ENCODE measurements at regions not wholly inside any gene's neighbourhood (a gene's known extent, or its start where the extent isn't known, plus 50 kb on each side); places are given as distances from the start of the nearest gene placed in this dataset.

DNA sequence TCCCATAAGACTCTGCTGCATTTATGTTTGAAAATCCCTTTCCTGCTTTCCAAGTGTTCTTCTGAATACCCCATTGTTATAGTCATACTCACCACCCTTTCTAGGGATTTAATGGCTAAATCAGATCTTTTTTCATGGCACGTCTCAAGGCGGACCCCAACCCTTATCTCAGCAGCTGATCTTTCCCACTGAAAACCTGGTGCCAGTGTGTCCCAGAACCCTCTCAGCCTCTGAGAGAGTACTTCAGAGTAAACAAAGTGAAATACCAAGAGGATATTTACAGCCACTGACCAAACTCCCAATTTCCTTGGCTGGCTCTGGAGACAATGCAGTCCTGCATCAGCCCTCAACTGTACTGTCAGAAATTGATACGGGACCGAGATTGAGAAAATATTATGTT, 101.7 kb downstream of the TMEM100 start:
- H3K4me2 ChIP-seq: no peak overlapping the region
- no peaks in the 10 kb centered on the region for H4K20me1 ChIP-seq (ENCODE audit: insufficient read depth)
- intact Hi-C loops (cut with micrococcal nuclease; ENCODE audit: unreplicated experiment): no loop called here
- no peak overlapping the region for H2AFZ ChIP-seq
- BruUV-seq (replicated peaks): no TSS peak
- H3K4me1 ChIP-seq (replicated peaks; ENCODE audit: insufficient read depth): no peaks in the 10 kb centered on the region
- CTCF ChIA-PET: no interaction called here
- H3K36me3 ChIP-seq (ENCODE audit: low read depth): no peaks in the 10 kb centered on the region
- H3K9me3 ChIP-seq (ENCODE audit: insufficient read depth, low read depth): no peaks in the 10 kb centered on the region
- H3K27ac ChIP-seq: no peak overlapping the region
- TF ChIP-seq, protein P1, sequence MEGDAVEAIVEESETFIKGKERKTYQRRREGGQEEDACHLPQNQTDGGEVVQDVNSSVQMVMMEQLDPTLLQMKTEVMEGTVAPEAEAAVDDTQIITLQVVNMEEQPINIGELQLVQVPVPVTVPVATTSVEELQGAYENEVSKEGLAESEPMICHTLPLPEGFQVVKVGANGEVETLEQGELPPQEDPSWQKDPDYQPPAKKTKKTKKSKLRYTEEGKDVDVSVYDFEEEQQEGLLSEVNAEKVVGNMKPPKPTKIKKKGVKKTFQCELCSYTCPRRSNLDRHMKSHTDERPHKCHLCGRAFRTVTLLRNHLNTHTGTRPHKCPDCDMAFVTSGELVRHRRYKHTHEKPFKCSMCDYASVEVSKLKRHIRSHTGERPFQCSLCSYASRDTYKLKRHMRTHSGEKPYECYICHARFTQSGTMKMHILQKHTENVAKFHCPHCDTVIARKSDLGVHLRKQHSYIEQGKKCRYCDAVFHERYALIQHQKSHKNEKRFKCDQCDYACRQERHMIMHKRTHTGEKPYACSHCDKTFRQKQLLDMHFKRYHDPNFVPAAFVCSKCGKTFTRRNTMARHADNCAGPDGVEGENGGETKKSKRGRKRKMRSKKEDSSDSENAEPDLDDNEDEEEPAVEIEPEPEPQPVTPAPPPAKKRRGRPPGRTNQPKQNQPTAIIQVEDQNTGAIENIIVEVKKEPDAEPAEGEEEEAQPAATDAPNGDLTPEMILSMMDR (conservative IDR thresholded peaks at IDR 0.05): no peak
- TF ChIP-seq EZH2 (IDR thresholded peaks at IDR 0.05; ENCODE audit: low read depth): no peak
- no peaks in the 10 kb centered on the region for H3K9me2 ChIP-seq (ENCODE audit: insufficient read depth)
- peaks cover 46% of the 10 kb centered on the region for H3K27me3 ChIP-seq (ENCODE audit: insufficient read depth, low read depth)
- DNase-seq: no peak
- H3F3A ChIP-seq (ENCODE audit: insufficient read depth, low read depth): no peaks in the 10 kb centered on the region
- H3K4me3 ChIP-seq: no peak overlapping the region
- POLR2A ChIA-PET (ENCODE audit: unreplicated experiment): no interaction called here
- no peaks in the 10 kb centered on the region for H3K79me2 ChIP-seq (ENCODE audit: low read depth)

DNA sequence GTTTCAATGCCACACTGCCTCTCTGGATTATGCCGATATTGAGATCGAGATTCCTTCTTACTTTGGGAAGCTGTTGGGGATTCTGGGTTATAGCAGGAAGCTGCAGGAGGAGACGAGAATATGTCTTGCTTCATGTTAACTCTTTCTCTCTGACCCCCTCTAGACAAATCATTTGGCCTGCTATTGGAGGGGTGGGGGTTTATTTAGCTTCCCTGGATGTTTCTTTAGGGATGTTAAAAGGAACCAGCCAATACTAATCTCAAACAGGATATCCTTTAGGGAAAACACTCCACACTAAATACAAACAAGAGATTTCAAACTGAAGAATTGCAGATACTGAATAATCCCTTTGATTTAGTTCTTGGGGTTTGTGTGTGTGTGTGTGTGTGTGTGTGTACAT, 102.6 kb downstream of the TMEM100 start:
- Histone ChIP-seq H3K9me2 (ENCODE audit: insufficient read depth) (no peaks in the 10 kb centered on the region), H4K20me1 (ENCODE audit: insufficient read depth) (no peaks in the 10 kb centered on the region), H3K4me1 (replicated peaks; ENCODE audit: insufficient read depth) (no peaks in the 10 kb centered on the region), H3K4me3 (no peak overlapping the region), H3K79me2 (ENCODE audit: low read depth) (no peaks in the 10 kb centered on the region), H3K27ac (no peak overlapping the region), H3K27me3 (ENCODE audit: insufficient read depth, low read depth) (peaks cover 41% of the 10 kb centered on the region), H3F3A (ENCODE audit: insufficient read depth, low read depth) (no peaks in the 10 kb centered on the region), H3K9me3 (ENCODE audit: insufficient read depth, low read depth) (no peaks in the 10 kb centered on the region), H3K4me2 (no peak overlapping the region), H2AFZ (no peak overlapping the region), H3K36me3 (ENCODE audit: low read depth) (no peaks in the 10 kb centered on the region)
- ChIA-PET POLR2A (ENCODE audit: unreplicated experiment) (no interaction called here), CTCF (no interaction called here)
- no peak for TF ChIP-seq EZH2 (IDR thresholded peaks at IDR 0.05; ENCODE audit: low read depth)
- TF ChIP-seq, protein P1 (conservative IDR thresholded peaks at IDR 0.05): no peak
- no peak for DNase-seq
- intact Hi-C loops (cut with micrococcal nuclease; ENCODE audit: unreplicated experiment): no loop called here
- BruUV-seq (replicated peaks): no TSS peak

DNA sequence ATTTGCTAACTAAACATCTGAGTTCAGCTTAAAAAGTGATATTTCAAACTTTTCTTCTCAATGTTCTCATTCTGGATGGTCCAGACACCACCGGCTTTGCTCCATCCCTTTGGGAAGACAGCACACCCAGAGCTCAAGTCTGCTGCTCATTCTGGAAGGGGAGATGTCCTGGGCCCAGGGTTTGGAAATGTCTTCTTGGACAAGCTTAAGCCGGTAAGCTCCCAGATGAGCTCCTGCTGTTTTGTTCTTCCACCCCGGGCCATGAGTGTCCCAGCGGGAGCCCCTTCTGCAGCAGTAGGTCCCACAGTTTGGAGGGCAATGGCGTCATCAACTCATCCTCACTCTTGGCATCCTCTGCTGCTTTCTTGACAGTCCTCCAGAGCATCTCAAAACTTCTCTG, 105.2 kb downstream of the TMEM100 start:
- Histone ChIP-seq H3K4me3 (no peak overlapping the region), H3K9me2 (ENCODE audit: insufficient read depth) (no peaks in the 10 kb centered on the region), H3K79me2 (ENCODE audit: low read depth) (no peaks in the 10 kb centered on the region), H3K27me3 (ENCODE audit: insufficient read depth, low read depth) (peaks cover 34% of the 10 kb centered on the region), H2AFZ (no peak overlapping the region), H3K36me3 (ENCODE audit: low read depth) (no peaks in the 10 kb centered on the region), H4K20me1 (ENCODE audit: insufficient read depth) (no peaks in the 10 kb centered on the region), H3F3A (ENCODE audit: insufficient read depth, low read depth) (no peaks in the 10 kb centered on the region), H3K4me2 (no peak overlapping the region), H3K4me1 (replicated peaks; ENCODE audit: insufficient read depth) (no peaks in the 10 kb centered on the region), H3K9me3 (ENCODE audit: insufficient read depth, low read depth) (no peaks in the 10 kb centered on the region), H3K27ac (no peak overlapping the region)
- no peak for DNase-seq
- POLR2A ChIA-PET (ENCODE audit: unreplicated experiment): no interaction called here
- BruUV-seq (replicated peaks): no TSS peak
- intact Hi-C loops (cut with micrococcal nuclease; ENCODE audit: unreplicated experiment): no loop called here
- TF ChIP-seq EZH2 (IDR thresholded peaks at IDR 0.05; ENCODE audit: low read depth): no peak
- TF ChIP-seq, protein P1 (conservative IDR thresholded peaks at IDR 0.05): no peak
- CTCF ChIA-PET: no interaction called here
